NCI-H1417 (cell line): ENCODE measurements at regions not wholly inside any gene's neighbourhood (a gene's known extent, or its start where the extent isn't known, plus 50 kb on each side); places are given as distances from the start of the nearest gene placed in this dataset.
"Not testable (repeated sequence)": the region's sequence is repeated elsewhere in the genome, so short reads cannot be mapped to it uniquely, and the experiment has no call there.

Experiments used
- DNase-seq, 3 experiments: peaks; one replicate each; lab custom pipeline; 2025; lab: John Stamatoyannopoulos, UW

- DNase-seq, result no peak
Observed at GRCh38 chr7:1342090-1342640, 109.5 kb downstream of the UNCX start.

GRCh38 chr7:1343551-1343950 is 110.9 kb downstream of the UNCX start:
- no peak for DNase-seq

DNA sequence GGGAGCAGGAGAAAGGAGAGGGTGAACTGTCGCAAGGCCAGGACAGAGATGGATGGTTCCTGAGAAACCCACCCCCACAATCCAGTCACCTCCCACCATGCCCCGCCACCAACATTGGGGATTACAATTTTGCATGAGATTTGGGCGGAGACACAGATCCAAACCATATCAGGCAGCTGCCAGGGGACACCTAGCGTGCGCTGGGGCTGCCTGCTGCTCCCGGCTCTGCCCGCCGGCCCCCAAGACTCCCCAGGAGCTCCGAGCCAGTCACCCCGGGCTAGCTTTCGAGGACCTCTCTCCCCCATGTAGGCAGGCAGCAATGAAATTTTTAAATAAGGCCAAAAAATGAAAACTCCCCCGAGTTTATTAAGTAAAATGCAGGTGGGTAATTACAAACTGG is 111.7 kb downstream of the UNCX start:
- no peak for DNase-seq

- no peak for DNase-seq
Observed at GRCh38 chr7:1344981-1345701, 112.5 kb downstream of the UNCX start.

GRCh38 chr7:1345796-1346755 is 113.2 kb downstream of the MICALL2 start:
- no peak for DNase-seq

GRCh38 chr7:1346851-1347250 is 112.4 kb downstream of the MICALL2 start:
- no peak for DNase-seq

GRCh38 chr7:1348096-1348822 is 111.0 kb downstream of the MICALL2 start:
- no peak for DNase-seq

GRCh38 chr7:1348823-1349335 is 110.4 kb downstream of the MICALL2 start:
- DNase-seq, result no peak

DNA sequence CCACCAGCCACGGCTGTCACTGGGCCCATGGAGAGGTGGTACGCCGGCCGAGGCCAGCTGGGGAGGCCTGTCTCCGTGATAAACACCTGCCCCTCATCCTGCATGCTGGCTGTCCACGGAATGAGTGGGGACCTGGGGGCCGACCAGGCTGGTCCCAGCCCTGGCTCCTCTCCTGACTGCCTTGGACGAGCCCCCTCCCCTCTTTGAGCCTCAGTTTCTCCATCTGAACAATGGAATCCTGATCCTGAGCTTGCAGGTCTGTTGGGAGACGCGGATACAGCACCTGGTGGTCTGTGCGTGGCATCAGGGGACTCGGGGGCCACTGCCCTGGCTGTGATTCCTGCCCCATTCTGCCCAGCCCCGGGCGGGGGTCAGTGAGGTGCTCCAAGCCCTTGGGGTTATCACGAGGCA is 109.9 kb downstream of the MICALL2 start:
- DNase-seq, result no peak

DNA sequence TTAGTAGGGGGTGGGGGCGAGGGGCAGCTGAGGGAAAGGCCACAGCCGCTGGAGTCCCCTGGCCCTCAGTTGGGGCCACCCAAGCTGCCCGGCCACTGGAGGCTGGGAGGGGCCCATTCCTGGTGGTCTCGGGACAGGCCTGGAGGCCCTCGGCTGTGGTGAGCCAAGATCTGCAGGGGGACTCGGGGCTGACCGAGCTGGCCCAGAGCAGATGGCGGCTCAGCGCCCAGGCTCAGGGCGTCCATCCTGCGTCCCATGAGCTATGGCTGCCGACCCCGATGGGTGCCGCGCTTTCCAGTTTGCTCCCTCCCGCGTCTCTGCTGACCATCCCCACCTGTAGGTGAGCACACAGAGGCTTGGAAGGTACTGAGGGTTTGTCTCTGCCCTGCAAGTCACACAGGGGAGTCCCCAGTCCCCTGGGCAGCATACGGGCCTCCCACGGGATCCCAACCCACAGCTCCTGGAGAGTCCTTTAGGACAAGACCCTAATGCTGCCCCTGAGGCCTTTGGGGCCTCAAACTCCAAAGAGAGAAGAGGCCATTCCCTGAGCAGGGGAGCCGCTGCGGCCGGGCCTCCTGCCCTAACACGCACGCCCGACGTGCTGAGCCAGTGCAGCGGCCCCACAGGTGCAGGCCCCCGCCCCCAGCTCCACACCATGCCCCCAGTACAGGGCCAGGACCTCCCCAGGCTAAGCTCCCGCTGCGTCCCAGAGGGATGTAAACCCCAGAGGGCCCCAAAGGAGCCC is 107.2 kb downstream of the MICALL2 start:
- DNase-seq, result no peak

GRCh38 chr7:1352656-1353271 is 106.5 kb downstream of the MICALL2 start:
- DNase-seq, result no peak

GRCh38 chr7:1354661-1355567 is 104.4 kb downstream of the MICALL2 start:
- DNase-seq, result peak in 2 of 3 experiments; percentile 27 to 42

GRCh38 chr7:1355568-1356340 is 103.5 kb downstream of the MICALL2 start:
- DNase-seq, result no peak

DNA sequence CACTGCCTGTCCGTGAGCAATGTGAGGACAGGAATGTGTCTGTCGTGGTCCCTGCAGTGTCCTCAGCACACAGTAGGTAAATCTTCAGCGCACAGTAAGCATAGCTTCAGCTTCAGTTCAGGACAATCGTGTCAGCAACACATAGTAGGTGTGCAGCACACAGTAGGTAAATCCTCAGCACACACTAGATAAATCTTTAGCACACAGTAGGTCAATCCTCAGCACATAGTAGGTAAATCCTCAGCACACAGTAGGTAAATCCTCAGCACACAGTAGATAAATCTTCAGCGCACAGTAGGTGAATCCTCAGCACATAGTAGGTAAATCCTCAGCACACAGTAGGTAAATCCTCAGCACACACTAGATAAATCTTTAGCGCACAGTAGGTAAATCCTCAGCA is 102.4 kb downstream of the MICALL2 start:
- DNase-seq, result not testable (repeated sequence)

GRCh38 chr7:1357260-1357600 is 102.0 kb downstream of the MICALL2 start:
- not testable (repeated sequence) for DNase-seq

DNA sequence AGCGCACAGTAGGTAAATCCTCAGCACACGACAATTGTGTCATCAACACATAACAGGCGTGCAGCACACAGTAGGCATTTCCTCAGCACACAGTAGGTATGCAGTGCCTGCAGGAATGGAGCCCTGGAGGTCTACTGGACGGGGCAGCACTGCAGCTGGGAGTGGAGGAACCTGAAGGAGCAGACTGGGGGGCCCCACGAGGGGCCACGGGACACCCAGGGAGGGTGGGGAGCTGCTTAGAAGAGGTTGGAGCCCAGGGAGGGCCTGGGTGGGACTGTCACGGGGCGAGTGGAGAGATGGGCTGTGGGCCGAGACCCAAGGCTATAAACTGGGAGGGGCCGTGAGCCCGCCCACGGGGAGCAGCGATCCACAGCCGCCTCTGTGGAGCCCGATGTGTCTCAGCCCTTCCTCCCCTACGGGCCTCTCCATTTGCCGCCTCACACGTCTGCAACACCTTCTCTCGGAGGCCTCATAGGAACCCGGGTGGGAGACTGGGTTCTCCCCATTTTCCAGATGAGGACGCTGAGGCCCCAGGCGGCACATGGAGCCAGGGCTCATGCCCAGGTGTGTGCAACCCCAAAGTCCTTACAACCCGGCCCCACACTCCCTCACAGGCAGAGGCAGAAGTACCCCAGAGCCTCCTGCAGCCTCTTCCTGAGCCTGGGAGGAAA is 101.5 kb downstream of the MICALL2 start:
- peak in 2 of 3 experiments; percentile 44 to 56 for DNase-seq

DNA sequence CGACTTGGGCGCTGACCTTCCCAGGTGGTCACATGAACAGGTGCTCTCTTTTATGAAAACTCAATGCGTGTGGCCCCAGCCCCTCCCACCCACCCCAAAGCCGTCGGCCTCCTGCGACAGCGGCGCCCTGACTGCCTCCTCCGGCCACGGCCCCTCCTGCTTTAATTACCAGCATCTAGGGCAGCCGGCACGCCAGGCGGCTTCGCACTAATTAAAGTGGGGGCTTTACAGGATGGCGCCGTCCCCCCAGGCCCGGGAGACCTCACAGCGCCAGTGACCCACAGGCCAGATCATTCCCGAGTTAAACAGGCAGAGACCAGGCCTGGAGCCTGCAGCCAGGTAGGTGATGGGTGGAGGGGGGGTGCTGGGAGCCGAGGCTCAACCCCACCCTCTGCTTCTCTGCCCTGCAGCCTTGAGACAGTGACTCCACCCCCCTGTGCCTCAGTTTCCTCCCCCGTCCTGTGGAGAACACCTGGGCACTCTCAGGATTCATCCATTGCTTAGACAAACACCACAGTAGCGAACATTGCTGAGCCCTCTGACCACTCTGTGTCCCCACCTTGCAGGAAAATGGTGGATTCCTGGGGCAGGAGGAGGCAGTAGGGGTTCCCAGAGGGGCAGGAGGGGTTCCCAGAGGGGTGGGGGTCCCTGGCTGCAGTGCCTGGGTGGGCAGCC is 100.8 kb downstream of the MICALL2 start:
- peak in 1 of 3 experiments; percentile 39 for DNase-seq

DNA sequence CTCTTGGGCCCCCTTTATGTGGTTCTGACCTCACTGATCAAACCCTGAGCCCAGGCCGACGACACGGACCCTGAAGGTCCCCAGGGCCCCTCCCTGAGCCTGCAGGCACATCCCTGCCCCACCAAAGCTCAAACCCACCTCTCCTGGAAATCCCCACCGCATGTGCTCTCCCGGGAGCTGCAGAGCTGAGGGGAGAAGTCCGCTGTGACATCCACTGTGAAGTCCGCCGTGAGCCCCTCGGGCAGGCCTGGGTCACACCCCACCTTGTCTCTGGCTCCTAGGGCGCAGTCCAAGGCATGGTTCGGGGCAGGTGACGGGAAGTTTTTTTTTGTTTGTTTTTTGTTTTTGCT is 100.2 kb downstream of the MICALL2 start:
- no peak for DNase-seq
